ENCODE measurements at regions not wholly inside any gene's neighbourhood (a gene's known extent, or its start where the extent isn't known, plus 50 kb on each side); places are given as distances from the start of the nearest gene placed in this dataset.
A peak's percentile ranks its signal among the peaks of the same experiment; 100 is the strongest.

- TF ChIP-seq POLR2AphosphoS5 (IDR thresholded peaks at IDR 0.05) = no peak
- TF ChIP-seq, protein P1, sequence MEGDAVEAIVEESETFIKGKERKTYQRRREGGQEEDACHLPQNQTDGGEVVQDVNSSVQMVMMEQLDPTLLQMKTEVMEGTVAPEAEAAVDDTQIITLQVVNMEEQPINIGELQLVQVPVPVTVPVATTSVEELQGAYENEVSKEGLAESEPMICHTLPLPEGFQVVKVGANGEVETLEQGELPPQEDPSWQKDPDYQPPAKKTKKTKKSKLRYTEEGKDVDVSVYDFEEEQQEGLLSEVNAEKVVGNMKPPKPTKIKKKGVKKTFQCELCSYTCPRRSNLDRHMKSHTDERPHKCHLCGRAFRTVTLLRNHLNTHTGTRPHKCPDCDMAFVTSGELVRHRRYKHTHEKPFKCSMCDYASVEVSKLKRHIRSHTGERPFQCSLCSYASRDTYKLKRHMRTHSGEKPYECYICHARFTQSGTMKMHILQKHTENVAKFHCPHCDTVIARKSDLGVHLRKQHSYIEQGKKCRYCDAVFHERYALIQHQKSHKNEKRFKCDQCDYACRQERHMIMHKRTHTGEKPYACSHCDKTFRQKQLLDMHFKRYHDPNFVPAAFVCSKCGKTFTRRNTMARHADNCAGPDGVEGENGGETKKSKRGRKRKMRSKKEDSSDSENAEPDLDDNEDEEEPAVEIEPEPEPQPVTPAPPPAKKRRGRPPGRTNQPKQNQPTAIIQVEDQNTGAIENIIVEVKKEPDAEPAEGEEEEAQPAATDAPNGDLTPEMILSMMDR (IDR thresholded peaks at IDR 0.05) = no peak
- no peak for TF ChIP-seq POLR2A (IDR thresholded peaks at IDR 0.05)
- TF ChIP-seq EP300 (IDR thresholded peaks at IDR 0.05) = no peak
- Histone ChIP-seq H3K36me3 (no peaks in the 10 kb centered on the region), H3K4me1 (peaks cover 0 to 8% (median 0%) of the 10 kb centered on the region in 4 donors), H3K9me3 (no peaks in the 10 kb centered on the region), H3K4me3 (no peak overlapping the region), H3K27ac (no peak overlapping the region), H3K27me3 (no peaks in the 10 kb centered on the region)
- intact Hi-C loops (cut with DNase I; ENCODE audit: low total_unique reads) = no loop called here
- 62 to 92% (median 72%) methylated on average over 3 of the region's 3 CpGs for WGBS, 5 donors
- no peak for DNase-seq
Measured at GRCh38 chr12:90091809-90092208, 383.2 kb upstream of the ATP2B1 start.

GRCh38 chr12:90090929-90091651, 382.5 kb upstream of the ATP2B1 start:
- no peak overlapping the region for H3K4me3 ChIP-seq
- peaks cover 0 to 8% (median 0%) of the 10 kb centered on the region in 4 donors for H3K4me1 ChIP-seq
- H3K36me3 ChIP-seq = no peaks in the 10 kb centered on the region
- H3K27me3 ChIP-seq = no peaks in the 10 kb centered on the region
- no peaks in the 10 kb centered on the region for H3K9me3 ChIP-seq
- 47 to 61% (median 59%) methylated on average over 3 of the region's 3 CpGs for WGBS, 5 donors
- DNase-seq = peak; percentile 28 to 53
- TF ChIP-seq, protein P1 (IDR thresholded peaks at IDR 0.05) = no peak
- TF ChIP-seq POLR2A (IDR thresholded peaks at IDR 0.05) = no peak
- TF ChIP-seq POLR2AphosphoS5 (IDR thresholded peaks at IDR 0.05) = no peak
- no peak for TF ChIP-seq EP300 (IDR thresholded peaks at IDR 0.05)
- intact Hi-C loops (cut with DNase I; ENCODE audit: low total_unique reads) = no loop called here
- H3K27ac ChIP-seq = no peak overlapping the region

DNA sequence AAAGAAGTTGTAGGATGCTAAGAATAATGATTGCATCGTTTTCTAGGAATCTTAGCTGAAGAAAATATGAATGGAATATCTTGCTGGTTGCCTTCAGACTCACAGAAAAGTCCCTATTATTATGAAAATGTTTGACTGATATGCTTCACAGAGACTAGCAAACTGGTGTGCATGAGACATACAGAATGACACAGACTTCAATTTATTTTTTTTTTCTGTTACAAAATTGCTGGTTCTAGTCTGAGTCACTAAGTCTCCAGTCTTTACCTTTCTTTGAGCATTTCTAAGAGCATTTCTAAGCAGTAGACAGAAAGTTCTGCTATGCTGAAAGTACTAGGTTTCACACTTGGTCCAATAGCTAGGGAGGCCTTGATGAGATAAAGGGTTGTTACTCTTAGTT, 377.6 kb upstream of the ATP2B1 start:
- 75 to 88% (median 80%) methylated on average over 1 of the region's 1 CpG for WGBS, 5 donors
- TF ChIP-seq POLR2A (IDR thresholded peaks at IDR 0.05) (no peak), POLR2AphosphoS5 (IDR thresholded peaks at IDR 0.05) (no peak), EP300 (IDR thresholded peaks at IDR 0.05) (no peak)
- TF ChIP-seq, protein P1 (IDR thresholded peaks at IDR 0.05) = no peak
- DNase-seq = no peak
- Histone ChIP-seq H3K27me3 (no peaks in the 10 kb centered on the region), H3K4me3 (no peak overlapping the region), H3K4me1 (peaks cover 0 to 3% (median 0%) of the 10 kb centered on the region in 4 donors), H3K27ac (no peak overlapping the region), H3K9me3 (no peaks in the 10 kb centered on the region), H3K36me3 (no peaks in the 10 kb centered on the region)
- intact Hi-C loops (cut with DNase I; ENCODE audit: low total_unique reads) = no loop called here

DNA sequence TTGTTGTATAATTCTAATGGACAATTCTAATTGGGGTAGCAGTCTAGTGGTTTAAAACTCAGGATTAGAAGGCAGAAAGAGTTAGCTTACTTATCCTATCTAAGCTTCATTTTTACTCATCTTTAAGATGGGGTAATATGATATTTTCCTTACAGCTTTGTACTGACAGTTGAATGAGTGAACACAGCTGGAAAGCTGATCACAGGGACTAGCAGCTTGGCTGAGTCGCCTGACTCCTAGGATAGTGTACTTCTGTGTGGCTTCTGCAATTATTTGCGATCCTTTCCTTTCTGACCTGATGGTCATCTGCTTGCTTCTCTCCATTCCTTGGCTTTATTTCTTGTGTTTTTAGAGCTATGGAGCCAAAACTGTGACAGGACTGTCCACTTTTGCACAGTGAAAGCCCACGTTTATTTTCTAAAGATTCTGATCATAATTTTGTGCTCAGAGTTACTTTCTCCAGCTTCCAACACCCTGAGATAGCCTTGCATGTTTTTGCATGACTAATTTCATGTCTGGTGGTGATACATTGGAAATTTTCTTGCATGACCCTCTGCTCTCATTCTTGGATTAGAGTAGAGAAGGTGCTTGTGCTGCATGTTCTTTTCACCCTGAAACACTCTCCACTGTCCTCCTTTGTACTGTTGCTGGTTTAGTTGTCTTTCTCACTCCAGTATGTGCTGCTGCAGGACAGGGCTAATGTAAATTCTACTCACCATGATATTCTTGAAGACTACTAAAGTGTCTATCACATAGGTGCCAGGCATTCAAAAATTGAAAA, 377.0 kb upstream of the ATP2B1 start:
- DNase-seq = no peak
- H3K36me3 ChIP-seq = no peaks in the 10 kb centered on the region
- no peak overlapping the region for H3K27ac ChIP-seq
- WGBS, 5 donors = 56 to 69% (median 62%) methylated on average over 3 of the region's 3 CpGs
- H3K4me1 ChIP-seq = no peaks in the 10 kb centered on the region
- no peaks in the 10 kb centered on the region for H3K9me3 ChIP-seq
- H3K27me3 ChIP-seq = no peaks in the 10 kb centered on the region
- TF ChIP-seq POLR2AphosphoS5 (IDR thresholded peaks at IDR 0.05) = no peak
- TF ChIP-seq, protein P1 (IDR thresholded peaks at IDR 0.05) = no peak
- TF ChIP-seq EP300 (IDR thresholded peaks at IDR 0.05) = no peak
- no peak for TF ChIP-seq POLR2A (IDR thresholded peaks at IDR 0.05)
- H3K4me3 ChIP-seq = no peak overlapping the region
- intact Hi-C loops (cut with DNase I; ENCODE audit: low total_unique reads) = no loop called here

Data from stomach (tissue), 8 donors.